Fibroblast of villous mesenchyme (primary cell): ENCODE measurements at regions not wholly inside any gene's neighbourhood (a gene's known extent, or its start where the extent isn't known, plus 50 kb on each side); places are given as distances from the start of the nearest gene placed in this dataset.

ENCODE experiments used
- DNase-seq: peaks from one replicate; pipeline ENCODE4 v3.0.0-alpha.2; 2010; ENCODE audit warnings: low read depth
- H3K4me3 ChIP-seq: 2 replicates; pipeline ENCODE4 v1.5.1; 2011; ENCODE audit warnings: low read depth, mild to moderate bottlenecking, low read length
- CTCF ChIP-seq: IDR thresholded peaks from 2 replicates; pipeline ENCODE4 v1.5.1; 2012; ENCODE audit warnings: low read depth, mild to moderate bottlenecking, low read length; ENCODE audit not compliant: insufficient read depth

- DNase-seq, result peak; percentile 7
- no peak for TF ChIP-seq CTCF
Observed at GRCh38 chr5:122586351-122586750, 188.5 kb upstream of the SNX2 start.

GRCh38 chr5:122591828-122592227, 183.1 kb upstream of the SNX2 start:
- DNase-seq, result no peak
- H3K4me3 ChIP-seq, result no peak overlapping the region
- TF ChIP-seq CTCF, result no peak

More at GRCh38 chr5:122586351-122586750, 188.5 kb upstream of the SNX2 start:
- no peak overlapping the region for H3K4me3 ChIP-seq

- DNase-seq, result no peak
- H3K4me3 ChIP-seq, result no peak overlapping the region
- no peak for TF ChIP-seq CTCF
Observed at GRCh38 chr5:122599000-122599399, 175.9 kb upstream of the SNX2 start.

GRCh38 chr5:122600924-122601323, 174.0 kb upstream of the SNX2 start:
- TF ChIP-seq CTCF, result no peak
- H3K4me3 ChIP-seq, result no peak overlapping the region
- DNase-seq, result no peak

- H3K4me3 ChIP-seq, result no peak overlapping the region
- DNase-seq, result no peak
- no peak for TF ChIP-seq CTCF
Observed at GRCh38 chr5:122602700-122603099, 172.2 kb upstream of the SNX2 start.

- no peak for TF ChIP-seq CTCF
- H3K4me3 ChIP-seq, result no peak overlapping the region
- DNase-seq, result no peak
Observed at GRCh38 chr5:122605236-122605635, 169.6 kb upstream of the SNX2 start.

GRCh38 chr5:122607818-122608217, 167.1 kb upstream of the SNX2 start:
- no peak for TF ChIP-seq CTCF
- H3K4me3 ChIP-seq, result no peak overlapping the region
- DNase-seq, result peak; percentile 5
